GM19239 (cell line): ENCODE measurements at regions not wholly inside any gene's neighbourhood (a gene's known extent, or its start where the extent isn't known, plus 50 kb on each side); places are given as distances from the start of the nearest gene placed in this dataset.

Experiments used
- DNase-seq: peaks from one replicate; pipeline ENCODE4 v3.0.0; 2011; ENCODE audit warnings: low spot score; ENCODE audit not compliant: insufficient read length
- FAIRE-seq: peaks from 2 replicates; lab custom pipeline; 2011; peaks lifted over from hg19 to GRCh38; lab: Jason Lieb, UNC

DNA sequence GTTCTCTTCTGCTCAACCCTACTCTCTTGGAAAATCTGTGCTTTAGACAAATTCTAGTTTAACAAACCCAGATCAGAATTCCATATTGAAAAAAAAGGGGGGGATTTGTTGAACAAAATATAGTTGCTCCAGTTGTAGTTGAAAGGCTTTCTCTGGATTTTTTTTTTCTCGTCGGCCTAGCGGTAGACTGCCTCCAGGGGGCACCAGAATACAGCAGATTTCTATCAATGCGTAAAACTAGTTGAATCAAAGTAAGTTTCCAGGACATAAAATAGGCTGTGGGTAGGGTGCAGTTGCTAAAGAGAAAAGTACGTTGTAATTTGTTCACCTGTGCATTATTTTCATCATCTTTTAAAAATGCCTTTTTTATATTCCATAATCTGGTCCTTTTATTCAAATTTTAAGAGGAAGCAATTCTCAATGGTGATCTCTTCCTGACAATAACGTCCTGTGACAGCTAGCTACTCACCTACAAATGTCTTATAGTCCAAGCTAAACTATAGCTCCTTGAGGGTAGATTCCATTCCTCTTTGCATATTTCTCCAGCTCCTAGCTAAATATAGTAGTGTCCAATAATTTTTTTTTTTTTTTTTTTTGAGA is 105.4 kb downstream of the PERP start:
- FAIRE-seq (peak; percentile 78), DNase-seq (peak; percentile 25)

DNA sequence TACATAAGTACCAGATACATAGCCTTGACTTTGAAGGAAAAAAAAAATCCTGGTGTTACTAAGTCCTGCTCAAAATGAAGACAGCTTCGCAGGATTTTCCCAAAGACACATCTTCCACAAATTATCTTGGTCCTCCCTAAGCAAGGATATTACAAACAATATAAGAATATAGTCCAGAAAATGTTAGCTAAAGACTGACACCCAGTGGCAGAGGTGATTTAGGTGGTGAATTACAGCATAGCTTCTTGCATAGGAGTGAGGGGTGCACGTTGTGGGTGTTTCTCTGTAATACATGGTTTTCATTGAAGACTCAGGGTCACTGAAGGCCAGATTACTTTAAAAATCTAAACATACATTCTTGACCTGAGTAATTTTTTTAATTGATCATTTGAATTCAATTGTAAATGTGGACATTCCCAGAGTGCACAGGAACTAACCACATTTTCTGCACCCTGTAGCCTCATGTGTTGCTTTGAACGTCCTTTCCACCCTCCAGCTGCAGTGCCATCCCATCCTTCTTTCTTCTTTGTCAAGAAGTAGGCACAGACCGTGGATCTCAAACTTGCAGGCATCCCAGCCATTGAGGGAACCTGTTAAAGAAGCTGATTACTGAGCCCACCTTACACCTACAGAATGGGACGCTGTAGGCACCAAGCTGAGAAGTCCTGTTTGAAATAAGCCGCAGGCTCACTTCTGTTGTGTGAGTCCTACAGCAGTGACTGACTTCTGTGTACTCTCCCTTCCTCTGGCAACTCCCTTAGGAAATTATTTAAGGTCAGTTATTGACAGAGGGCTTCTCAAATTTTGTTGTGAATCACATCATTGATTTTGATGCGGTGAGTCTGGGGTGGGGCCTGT is 102.6 kb downstream of the PERP start:
- peak; percentile 81 for FAIRE-seq
- peak; percentile 9 for DNase-seq

DNA sequence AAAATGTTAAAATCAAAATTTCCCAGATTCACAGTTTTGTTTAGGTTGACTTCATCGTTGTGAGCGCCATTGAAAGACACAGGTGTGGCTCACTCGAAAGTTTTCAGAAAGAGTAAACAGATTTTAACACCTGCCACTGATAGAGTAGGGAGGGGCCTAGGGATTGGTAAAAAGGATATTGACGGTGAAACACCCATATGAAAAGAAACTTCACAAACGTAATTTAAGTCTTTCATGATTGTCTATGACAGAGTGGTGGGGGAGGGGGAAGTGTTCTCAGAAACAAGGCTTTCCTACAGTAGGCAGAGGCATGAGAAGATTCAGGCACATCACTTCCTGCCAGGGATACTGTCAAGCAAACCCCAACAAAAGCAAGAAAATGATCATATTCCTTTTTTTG is 101.4 kb downstream of the PERP start:
- no peak for DNase-seq
- no peak for FAIRE-seq

DNA sequence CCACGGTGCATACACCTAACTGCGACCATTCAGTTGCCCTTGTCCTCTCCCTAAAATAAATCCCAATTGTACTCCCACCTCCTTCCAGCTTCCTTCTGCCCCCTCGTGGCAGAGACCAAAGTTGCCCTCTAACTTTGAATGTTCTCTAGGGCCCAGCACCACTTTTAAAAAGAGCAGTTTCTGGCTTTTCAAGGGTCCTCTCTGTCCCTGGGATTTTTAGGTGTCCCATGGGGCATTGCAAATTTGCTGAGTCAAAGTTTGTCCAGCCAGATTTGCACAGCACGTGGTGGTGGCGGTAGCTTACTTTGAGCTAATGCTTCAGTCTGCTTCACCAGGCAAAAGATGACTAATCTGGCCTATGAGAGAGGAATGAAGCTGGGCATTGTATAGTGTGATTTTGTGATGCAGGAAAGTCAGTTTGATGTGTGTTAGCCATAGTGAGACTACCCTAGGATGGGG is 100.2 kb downstream of the PERP start:
- FAIRE-seq = no peak
- DNase-seq = peak; percentile 18

DNA sequence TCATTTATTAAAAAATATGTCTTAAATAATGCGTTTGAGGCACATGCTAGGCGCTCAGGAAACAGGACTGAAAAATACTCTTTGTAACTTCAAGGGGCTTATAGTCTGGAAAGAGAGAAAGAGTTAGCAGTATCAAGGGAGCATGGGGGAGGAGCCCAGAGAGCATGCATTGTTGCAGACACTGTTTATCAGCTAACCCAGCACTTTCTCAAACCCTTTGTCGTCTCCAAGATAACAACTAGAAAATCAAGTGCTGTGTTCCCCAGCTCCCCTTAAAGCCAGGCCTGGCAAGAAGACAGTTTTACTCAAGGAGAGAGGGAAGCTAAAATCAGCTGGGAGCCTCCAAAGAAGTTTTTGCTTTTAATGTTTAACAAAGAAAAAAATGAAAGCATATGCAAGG is 98.4 kb downstream of the PERP start:
- FAIRE-seq (no peak), DNase-seq (no peak)

DNA sequence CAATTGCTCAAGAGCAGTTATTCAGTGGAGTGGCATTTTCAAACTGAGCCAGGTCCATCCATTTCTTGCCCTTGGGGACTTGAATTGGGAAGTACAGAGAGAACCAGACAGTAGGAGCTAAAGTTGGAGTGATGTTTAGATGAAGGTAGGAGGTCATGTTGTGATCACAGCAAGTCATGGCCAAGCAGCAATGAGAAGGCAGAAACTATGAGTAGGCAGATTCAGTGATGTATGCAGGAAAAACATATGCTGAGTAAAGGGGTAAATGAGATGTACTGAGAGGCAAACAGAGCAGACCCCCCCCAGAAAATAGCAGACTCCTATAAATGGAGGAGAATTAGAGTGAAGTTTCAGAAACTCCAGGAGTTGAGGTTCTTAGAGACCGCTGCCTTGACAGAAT is 95.8 kb downstream of the PERP start:
- DNase-seq = no peak

DNA sequence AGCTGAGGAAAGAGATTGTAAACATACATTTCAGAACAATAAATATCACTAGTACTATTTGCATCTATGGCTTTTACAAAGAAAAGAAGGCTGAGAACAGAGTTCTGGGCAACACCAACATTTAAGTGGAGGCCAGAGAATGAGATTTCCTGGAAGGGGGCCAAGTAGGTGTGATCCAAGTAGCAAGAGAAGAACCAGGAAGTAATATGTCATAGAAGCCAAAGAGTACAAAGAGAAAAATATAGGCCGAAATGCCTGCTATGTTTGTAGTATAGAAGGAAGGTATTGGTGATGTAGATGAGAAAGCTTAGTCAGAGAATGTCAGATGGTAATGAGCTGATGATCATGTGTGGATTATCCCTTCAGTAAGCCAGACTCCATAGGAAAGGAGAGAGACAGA is 94.5 kb downstream of the PERP start:
- FAIRE-seq (no peak), DNase-seq (no peak)

More for the DNA sequence above, 95.8 kb downstream of the PERP start:
- no peak for FAIRE-seq

DNA sequence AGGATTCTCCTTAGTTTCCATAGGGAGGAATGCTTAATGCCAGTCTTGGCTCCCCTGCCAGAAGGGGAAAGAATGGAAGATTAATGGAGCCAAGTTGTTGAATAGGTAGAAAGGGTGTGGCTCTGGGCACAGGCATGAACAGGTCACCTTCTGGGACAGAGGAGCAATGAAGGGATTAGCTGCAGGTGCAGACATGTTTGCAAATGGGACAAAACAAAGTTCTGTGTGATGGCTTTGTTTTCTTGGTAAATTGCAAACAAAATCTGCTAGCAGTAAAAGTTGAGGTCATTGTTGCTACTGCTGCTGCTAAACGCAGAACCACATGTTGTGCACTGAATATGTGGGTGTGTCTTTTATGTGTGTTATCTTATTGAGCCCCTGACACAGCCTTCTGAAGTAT is 93.3 kb downstream of the PERP start:
- DNase-seq (no peak), FAIRE-seq (no peak)

DNA sequence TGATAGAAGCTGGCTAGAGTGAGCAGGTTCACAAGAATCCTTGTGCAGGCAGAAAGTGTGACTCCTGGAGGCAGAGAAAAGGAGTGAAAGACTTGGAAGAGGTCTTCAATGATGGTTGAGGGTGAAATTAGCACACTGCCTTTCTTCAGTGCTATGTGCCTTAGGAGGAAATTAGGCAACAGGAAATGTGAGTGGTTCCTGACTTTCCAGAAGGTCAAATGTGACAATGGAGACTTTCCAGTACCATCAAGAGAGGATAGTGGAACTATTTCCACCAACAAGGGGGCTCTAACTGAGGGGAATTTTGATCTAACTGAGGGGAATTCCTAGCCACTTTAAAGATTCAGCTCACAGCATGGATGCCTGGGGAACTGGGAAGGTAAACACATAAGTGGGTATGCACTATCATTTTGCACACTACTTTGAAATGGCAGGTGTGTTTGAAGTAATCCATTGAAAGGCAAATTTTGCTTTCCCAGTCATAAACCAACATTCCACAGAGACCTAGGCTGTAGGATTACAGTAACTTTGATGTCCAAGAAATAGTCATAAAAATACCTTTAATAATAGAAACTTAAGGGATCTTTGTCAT is 90.0 kb downstream of the PERP start:
- no peak for FAIRE-seq
- DNase-seq = no peak

DNA sequence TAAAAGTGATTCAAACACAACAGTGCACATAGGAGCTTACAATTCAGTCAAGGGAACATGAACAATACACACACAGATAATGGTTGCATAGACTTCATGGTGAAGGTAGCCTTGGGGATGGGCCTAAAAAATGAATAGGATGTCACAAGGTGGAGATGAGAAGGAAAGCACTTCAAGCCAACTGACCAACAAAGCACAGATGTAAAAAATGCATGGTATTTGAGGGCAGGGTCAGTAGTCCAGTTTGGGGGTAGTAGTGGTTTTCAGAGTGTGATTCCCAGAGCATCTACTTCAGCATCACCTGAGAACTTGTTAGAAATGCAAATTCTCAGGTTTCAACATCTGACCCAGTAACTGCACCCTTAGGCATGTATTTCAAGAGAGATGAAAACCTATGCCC is 88.9 kb downstream of the PERP start:
- no peak for FAIRE-seq
- DNase-seq = no peak

DNA sequence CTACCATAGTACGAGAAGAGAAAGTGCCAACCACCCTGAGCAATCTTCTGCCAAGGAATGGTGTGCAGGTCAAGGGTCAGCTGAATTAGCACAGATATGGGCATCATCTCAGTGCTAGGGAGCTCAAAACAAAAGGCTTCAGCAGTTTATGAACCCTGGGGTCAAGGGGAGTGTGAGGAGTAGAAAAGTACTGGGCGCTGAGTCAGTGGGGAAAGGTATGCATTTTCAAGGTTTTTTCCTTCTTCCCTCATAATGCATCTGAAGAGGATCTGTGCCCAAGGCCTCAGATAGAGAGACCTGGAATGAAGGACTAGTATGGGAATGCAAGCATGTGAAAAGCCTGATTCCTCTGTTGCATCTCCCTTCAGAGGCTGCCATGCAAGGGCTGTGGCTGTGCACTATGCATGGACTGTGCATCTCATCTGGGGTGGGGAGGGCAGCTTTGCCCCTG is 81.7 kb downstream of the PERP start:
- no peak for DNase-seq
- no peak for FAIRE-seq

DNA sequence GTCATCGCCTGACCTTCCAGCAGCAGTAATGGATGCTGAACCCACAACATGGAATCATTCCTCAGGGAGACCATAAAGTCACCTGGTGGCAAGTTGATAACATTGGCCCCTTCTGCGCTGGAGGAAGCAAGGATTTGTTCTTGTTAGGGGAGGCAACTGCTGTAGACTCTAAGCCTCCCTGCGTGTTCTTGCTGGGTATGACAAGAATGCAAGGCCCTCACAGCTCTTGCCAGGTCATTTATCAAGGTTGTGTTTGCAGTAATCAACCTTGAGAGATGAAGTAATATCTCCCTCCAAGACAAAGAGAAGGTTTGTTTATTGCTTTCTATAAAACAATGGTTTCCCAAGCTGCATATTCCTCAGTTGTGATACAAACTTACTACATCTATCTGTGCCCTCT is 80.9 kb downstream of the PERP start:
- FAIRE-seq = no peak
- no peak for DNase-seq

DNA sequence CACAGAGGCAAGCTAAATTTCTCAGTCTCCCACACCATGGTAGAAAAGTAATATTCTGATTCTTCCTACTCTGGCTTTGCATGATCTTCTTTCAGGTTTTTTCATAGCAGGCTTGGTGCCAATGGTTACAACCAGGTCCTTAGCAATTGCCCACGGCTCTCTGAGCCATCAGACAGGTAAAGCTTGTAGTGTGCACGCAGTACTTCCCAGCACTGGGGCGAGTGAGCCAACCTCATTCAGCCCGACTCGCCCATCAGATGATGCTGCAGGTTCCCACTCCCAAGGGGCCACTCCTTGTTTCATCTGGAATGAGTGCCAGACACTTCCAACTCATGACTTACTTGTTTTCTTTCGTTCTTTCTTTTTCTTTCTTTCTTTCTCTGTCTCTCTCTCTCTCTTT is 78.3 kb downstream of the PERP start:
- DNase-seq (no peak), FAIRE-seq (no peak)

DNA sequence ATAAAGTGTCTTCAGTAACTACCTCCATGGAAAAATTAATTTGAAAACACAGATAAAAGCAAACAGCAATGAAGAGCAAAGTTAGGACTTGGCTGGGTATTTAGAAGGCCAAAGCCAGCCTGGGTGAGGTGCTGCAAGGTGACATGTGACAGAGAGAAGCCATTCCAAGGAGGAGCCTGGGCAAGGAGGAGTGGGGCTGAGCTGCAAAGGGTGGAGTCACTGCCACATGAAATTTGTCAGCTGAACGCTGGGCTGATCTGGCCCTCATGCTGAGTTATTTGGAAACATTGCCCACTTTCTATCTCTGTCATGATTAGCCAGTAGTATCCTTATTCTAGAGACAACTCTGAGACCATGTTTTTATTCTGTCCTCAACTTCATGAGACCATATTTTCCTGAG is 76.3 kb downstream of the PERP start:
- FAIRE-seq = no peak

DNA sequence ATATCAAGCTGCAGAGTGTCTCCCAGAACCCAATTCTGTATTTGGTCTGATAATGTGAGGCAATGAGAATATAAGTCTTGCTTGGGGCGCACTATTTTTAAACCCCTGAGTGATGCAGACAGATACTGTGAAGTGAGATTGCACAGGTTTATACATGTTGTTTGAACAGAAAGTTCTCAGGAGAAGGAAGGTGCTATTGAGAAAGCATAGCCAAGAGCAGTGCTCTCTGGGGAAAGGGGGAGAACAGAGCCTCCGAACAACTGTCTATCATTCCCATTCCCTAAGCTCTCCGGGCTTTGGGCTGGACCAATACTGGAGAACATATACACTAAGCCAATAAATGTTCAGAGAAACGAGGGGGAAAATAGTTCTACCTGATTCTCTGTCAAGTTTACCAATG is 75.8 kb downstream of the PERP start:
- DNase-seq (no peak), FAIRE-seq (no peak)

More for the DNA sequence above, 76.3 kb downstream of the PERP start:
- no peak for DNase-seq

DNA sequence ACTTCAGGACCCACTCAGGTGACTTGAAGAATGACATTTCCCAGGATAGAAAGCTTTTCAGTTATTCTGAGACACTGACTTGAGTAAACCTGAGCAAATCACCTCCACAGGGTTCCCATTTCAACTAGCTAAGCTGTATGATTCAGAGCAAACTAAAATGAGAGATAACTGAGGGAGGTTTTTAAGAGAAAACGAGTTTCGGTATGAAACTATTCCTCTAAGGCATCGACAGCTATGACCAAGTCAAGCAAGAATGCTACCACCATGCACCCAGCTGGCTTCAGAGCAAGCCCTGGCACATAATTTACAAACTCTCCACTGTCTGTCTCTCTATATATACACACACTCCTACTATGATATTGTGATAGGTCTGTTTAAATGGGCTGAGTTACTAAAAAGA is 75.4 kb downstream of the PERP start:
- no peak for FAIRE-seq
- no peak for DNase-seq

DNA sequence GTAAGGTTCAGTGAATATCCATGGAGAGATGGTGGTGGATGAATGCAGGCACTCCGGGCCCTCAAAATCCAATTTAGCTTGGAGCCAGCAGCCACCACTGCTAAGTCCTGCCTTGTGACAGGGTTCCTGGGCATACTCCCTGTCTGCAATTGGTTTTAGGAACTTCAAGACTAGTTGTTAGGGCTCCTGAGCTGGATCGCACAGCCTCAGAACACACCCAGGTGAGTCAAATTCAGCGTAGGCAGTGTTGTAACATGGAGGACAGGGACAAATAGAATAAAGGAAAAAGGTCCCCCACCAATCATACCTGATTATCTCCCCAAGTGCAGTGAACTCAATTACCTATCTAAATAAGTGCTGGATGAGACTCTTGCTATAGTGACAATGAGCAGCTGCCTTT is 74.6 kb downstream of the PERP start:
- DNase-seq (no peak), FAIRE-seq (no peak)

DNA sequence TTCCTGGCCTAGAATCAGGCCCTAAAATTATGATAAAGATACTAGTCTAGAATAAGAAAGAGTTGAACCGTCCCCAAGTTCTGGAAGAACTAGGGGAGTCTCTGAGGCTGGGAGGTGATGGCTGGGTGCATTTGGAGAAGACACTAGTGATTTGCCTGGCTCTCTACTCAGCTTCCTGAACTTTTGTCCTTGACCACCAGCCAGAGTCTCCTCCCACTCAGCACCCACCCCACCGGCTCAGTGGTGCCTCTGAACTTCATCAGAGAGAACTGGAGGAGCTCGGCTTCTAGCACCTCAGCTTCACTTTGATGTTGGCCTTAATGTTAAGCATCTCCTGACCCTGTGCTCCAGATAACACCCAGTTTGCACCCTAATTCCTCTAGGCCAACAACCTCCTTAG is 73.0 kb downstream of the PERP start:
- DNase-seq (no peak), FAIRE-seq (no peak)

DNA sequence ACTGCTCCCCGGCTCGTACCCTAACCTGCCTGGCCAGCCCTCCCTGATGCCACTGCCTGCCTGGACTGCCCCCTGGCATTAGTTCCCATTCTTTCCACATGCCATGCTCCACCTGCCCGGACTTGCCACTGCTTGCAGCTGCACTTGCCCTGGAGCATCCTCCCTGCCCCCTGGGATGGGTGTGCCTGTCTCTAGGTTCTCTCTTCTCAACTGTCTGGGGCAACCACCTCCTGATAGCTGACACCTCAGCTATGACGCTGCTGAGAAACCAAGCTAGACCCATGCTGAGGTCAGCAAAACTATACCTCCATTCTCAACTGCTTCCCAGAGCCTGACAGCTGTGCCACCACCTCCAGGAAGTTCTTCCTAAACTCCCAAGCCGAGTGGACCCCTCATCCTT is 72.1 kb downstream of the PERP start:
- FAIRE-seq = no peak

DNA sequence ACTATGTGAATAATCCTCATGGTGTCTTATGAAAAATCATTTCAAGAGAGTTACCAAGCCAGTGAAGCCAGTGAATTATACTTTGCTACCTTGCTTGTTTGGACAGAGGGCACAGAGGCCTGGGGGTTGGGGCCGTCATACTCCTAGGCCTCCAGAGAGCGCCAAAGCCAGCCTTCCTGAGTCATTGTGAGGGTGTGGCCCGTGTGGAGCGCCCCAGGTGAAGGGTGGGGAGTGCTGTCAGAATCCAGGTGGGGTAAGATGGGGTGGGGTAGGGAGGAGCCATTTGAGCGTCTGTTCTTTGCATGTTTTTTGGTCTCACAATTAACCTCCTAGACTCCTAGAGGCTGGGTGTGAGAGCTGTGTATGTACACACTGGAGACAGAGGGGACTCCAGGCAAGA is 71.1 kb downstream of the PERP start:
- DNase-seq (no peak), FAIRE-seq (no peak)

More for the DNA sequence above, 72.1 kb downstream of the PERP start:
- DNase-seq = no peak

DNA sequence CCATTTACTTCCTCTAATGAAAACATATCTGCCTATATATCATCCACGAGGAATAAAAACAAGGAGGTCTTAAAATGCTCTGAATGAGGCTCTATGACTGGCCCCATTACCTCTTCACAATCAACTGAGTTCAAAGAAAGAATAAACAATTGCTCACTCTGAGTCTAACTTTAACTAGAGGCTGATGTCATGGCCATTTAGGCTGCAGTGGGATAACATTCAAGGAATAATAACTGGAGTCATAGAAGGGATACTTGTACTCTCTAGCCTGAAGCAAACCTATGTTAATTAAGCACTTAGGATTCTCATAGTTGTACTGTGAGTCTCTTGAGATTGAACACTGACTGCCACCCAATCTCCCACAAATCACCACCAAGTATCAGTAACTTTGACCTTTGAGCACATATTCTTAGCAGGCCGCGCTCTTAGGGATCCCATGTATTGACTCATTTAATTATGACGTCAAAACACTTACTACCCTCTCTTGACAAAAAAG is 70.2 kb downstream of the PERP start:
- no peak for FAIRE-seq
- no peak for DNase-seq
